Activated naive CD4-positive, alpha-beta T cell treated with anti-CD3 and anti-CD28 coated beads, Interleukin-2, amount 10 ng/mL, durations not matched to agents 7 days and 5 days (primary cell): ENCODE measurements at regions not wholly inside any gene's neighbourhood (a gene's known extent, or its start where the extent isn't known, plus 50 kb on each side); places are given as distances from the start of the nearest gene placed in this dataset.

Source experiments
- CTCF ChIA-PET: fragments of 350-600 bp; sonication (Branson Sonifier 250); formaldehyde crosslinking; loops from one replicate; lab custom pipeline; 2021; ENCODE audit warnings: antibody characterized with exemption; lab: Charles Lee
- DNase-seq: peaks from one replicate; pipeline ENCODE4 v3.0.0-alpha.2; 2020
- H3K27ac Mint-ChIP-seq: one replicate; pipeline ENCODE4 v1.8.0; 2021; ENCODE audit warnings: mild to moderate bottlenecking, moderate library complexity, mixed read lengths
- H3K27me3 Mint-ChIP-seq: one replicate; pipeline ENCODE4 v1.8.0; 2021; ENCODE audit warnings: mild to moderate bottlenecking, mixed read lengths
- H3K36me3 Mint-ChIP-seq: one replicate; pipeline ENCODE4 v1.8.0; 2021; ENCODE audit warnings: mixed read lengths
- H3K4me1 Mint-ChIP-seq: one replicate; pipeline ENCODE4 v1.8.0; 2021; ENCODE audit warnings: mixed read lengths
- H3K4me3 Mint-ChIP-seq: one replicate; pipeline ENCODE4 v1.8.0; 2021; ENCODE audit warnings: mild to moderate bottlenecking, moderate library complexity, mixed read lengths
- H3K9me3 Mint-ChIP-seq: one replicate; pipeline ENCODE4 v1.8.0; 2021; ENCODE audit warnings: mixed read lengths

- Mint-ChIP-seq H3K4me1 (no peaks in the 10 kb centered on the region), H3K27me3 (peaks cover 15% of the 10 kb centered on the region), H3K9me3 (peaks cover 14% of the 10 kb centered on the region), H3K36me3 (no peaks in the 10 kb centered on the region), H3K27ac (no peak overlapping the region), H3K4me3 (no peak overlapping the region)
- CTCF ChIA-PET: no interaction called here
- DNase-seq: no peak
Observed at GRCh38 chr16:50434872-50435478, 66.2 kb upstream of the BRD7 start.

- H3K27ac Mint-ChIP-seq: no peak overlapping the region
- no peak overlapping the region for H3K4me3 Mint-ChIP-seq
- H3K27me3 Mint-ChIP-seq: peaks cover 23% of the 10 kb centered on the region
- H3K4me1 Mint-ChIP-seq: no peaks in the 10 kb centered on the region
- CTCF ChIA-PET: no interaction called here
- no peaks in the 10 kb centered on the region for H3K9me3 Mint-ChIP-seq
- no peaks in the 10 kb centered on the region for H3K36me3 Mint-ChIP-seq
- no peak for DNase-seq
Observed at GRCh38 chr16:50430076-50430475, 61.3 kb upstream of the BRD7 start.

GRCh38 chr16:50428742-50429141, 60.0 kb upstream of the BRD7 start:
- no peak overlapping the region for H3K4me3 Mint-ChIP-seq
- CTCF ChIA-PET: interaction anchor here (0.6 kb wide), 1 partner anchor 158 kb away, joined by 3 read pairs; no protein-coding TSS in a partner anchor

DNA sequence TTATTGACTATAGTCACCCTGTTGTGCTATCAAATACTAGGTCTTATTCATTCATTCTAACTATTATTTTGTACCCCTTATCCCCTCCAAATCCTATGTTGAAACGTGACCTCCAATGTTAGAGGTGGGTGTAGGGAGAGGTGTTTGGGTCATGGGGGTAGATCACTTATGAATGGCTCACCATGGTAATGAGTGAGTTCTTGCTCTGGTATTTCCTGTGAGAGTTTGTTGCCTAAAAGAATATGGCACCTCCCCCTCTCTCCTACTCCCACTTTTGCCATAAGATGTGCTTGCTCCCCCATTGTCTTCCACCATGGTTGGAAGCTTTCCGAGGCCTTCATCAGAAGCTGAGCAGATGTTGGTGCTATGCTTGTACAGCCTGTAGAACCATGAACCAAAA, 59.3 kb upstream of the BRD7 start:
- Mint-ChIP-seq H3K27ac (no peak overlapping the region), H3K4me1 (no peaks in the 10 kb centered on the region), H3K4me3 (no peak overlapping the region), H3K36me3 (no peaks in the 10 kb centered on the region), H3K9me3 (no peaks in the 10 kb centered on the region), H3K27me3 (peaks cover 27% of the 10 kb centered on the region)
- CTCF ChIA-PET: no interaction called here
- DNase-seq: no peak

More at GRCh38 chr16:50428742-50429141, 60.0 kb upstream of the BRD7 start:
- Mint-ChIP-seq H3K4me1 (no peaks in the 10 kb centered on the region), H3K36me3 (no peaks in the 10 kb centered on the region), H3K27me3 (peaks cover 25% of the 10 kb centered on the region), H3K27ac (no peak overlapping the region), H3K9me3 (no peaks in the 10 kb centered on the region)
- DNase-seq: no peak

DNA sequence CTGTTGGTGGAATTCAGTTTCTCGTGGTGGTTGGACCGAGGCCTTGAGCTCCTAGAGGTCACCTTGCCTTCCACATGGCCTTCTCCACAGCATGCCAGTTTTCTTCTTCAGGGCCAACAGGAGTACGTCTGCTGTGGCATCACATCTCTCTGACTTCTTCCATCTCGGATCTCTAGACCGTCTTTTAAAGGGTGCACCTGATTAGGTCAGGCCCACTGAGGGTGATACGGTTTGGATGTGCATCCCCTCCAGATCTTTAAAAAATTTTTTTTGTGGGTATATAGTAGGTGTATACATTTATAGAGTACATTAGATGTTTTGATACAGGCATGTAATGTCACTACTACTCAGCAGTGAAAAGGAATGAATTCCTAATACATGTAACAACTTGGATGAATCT, 58.3 kb upstream of the BRD7 start:
- H3K27ac Mint-ChIP-seq: no peak overlapping the region
- H3K4me3 Mint-ChIP-seq: no peak overlapping the region
- DNase-seq: no peak
- H3K27me3 Mint-ChIP-seq: peaks cover 21% of the 10 kb centered on the region
- no peaks in the 10 kb centered on the region for H3K9me3 Mint-ChIP-seq
- H3K4me1 Mint-ChIP-seq: no peaks in the 10 kb centered on the region
- CTCF ChIA-PET: no interaction called here
- H3K36me3 Mint-ChIP-seq: no peaks in the 10 kb centered on the region

DNA sequence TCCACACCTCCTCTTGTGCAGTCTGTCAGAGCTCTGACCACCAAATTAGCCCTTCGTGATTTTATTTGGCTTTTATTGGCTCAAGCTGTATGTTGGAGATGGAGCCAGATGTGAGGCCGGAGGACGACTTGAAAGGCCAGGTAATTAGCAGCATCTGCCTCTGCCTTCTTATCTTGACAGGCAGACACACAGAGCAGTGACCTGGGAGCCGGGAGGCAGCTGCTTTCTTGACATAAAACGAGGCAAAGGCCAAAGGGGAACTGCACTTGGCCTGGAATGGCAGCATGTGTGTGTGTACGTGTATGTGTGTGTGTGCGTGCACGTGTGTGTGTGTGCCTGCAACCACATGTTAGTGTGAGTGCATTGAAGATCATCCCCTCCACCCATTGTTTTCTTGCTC, 56.9 kb upstream of the BRD7 start:
- CTCF ChIA-PET: no interaction called here
- Mint-ChIP-seq H3K27ac (no peak overlapping the region), H3K4me3 (no peak overlapping the region), H3K9me3 (peaks cover 3% of the 10 kb centered on the region), H3K27me3 (peaks cover 25% of the 10 kb centered on the region), H3K4me1 (no peaks in the 10 kb centered on the region), H3K36me3 (no peaks in the 10 kb centered on the region)
- DNase-seq: no peak

GRCh38 chr16:50425044-50425443, 56.3 kb upstream of the BRD7 start:
- no peak for DNase-seq
- Mint-ChIP-seq H3K27me3 (peaks cover 27% of the 10 kb centered on the region), H3K36me3 (no peaks in the 10 kb centered on the region), H3K4me3 (no peak overlapping the region), H3K4me1 (no peaks in the 10 kb centered on the region), H3K27ac (no peak overlapping the region), H3K9me3 (peaks cover 6% of the 10 kb centered on the region)
- CTCF ChIA-PET: no interaction called here

DNA sequence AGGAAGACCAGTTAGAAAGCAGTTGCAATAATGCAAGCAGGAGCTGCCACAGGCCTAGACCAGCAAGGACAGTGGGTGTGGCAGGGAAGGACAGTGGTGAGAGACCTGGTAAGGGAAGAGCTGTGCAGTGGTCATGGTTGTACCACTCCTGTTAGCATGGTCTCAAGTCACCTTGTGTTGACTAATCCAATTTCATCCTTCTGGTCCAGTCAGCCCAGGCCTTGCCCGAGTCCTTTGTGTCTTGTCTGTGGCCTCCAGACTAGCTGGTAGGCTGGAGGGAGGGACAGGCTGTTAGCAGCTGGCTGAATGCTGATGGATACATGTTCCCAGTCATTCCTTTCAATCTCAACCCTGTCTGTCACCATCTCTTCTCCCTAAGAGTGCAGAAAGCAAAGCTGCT, 54.1 kb upstream of the BRD7 start:
- no peaks in the 10 kb centered on the region for H3K36me3 Mint-ChIP-seq
- CTCF ChIA-PET: no interaction called here

DNA sequence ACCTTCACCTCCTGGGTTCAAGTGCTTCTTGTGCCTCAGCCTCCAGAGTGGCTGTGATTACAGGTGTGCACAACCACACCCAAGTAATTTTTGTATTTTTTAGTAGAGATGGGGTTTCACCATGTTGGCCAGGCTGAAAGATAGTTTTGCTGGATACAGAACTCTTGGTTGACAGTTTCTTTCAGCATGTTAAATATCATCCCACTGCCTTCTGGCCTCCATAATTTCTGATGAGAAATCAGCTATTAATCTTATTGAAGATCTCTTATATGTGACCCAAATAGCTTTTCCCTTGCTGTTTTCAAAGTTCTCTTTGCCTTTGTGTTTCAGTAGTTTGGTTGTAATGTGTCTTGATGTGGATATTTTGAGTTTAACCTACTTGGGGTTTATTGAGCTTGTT, 50.3 kb upstream of the BRD7 start:
- no peaks in the 10 kb centered on the region for H3K36me3 Mint-ChIP-seq
- no peak for DNase-seq
- H3K27ac Mint-ChIP-seq: no peak overlapping the region
- H3K9me3 Mint-ChIP-seq: peaks cover 31% of the 10 kb centered on the region
- H3K4me3 Mint-ChIP-seq: no peak overlapping the region
- no peaks in the 10 kb centered on the region for H3K4me1 Mint-ChIP-seq
- CTCF ChIA-PET: no interaction called here
- H3K27me3 Mint-ChIP-seq: peaks cover 20% of the 10 kb centered on the region

More for the DNA sequence above, 54.1 kb upstream of the BRD7 start:
- Mint-ChIP-seq H3K27me3 (peaks cover 28% of the 10 kb centered on the region), H3K4me1 (no peaks in the 10 kb centered on the region), H3K9me3 (peaks cover 15% of the 10 kb centered on the region), H3K27ac (no peak overlapping the region), H3K4me3 (no peak overlapping the region)
- no peak for DNase-seq
